NB4 (cell line): ENCODE measurements at regions not wholly inside any gene's neighbourhood (a gene's known extent, or its start where the extent isn't known, plus 50 kb on each side); places are given as distances from the start of the nearest gene placed in this dataset.
A peak's percentile ranks its signal among the peaks of the same experiment; 100 is the strongest.

Source experiments
- DNase-seq: peaks from one replicate; pipeline ENCODE4 v3.0.0; 2010; ENCODE audit warnings: low read depth
- H3K4me3 ChIP-seq: one replicate; pipeline ENCODE4 v1.5.1; 2011; ENCODE audit warnings: mild to moderate bottlenecking, low read depth, low read length, moderate library complexity
- MYC ChIP-seq: IDR thresholded peaks from 2 replicates; pipeline ENCODE4 v1.6.1; 2011; ENCODE audit warnings: low read depth, low read length
- POLR2A ChIP-seq: IDR thresholded peaks from 2 replicates; pipeline ENCODE4 v1.6.1; 2011; ENCODE audit warnings: mild to moderate bottlenecking; ENCODE audit not compliant: insufficient read length; ENCODE audit errors: extremely low read depth
- TF ChIP-seq, protein P1 (sequence below): IDR thresholded peaks from 2 replicates; pipeline ENCODE4 v1.6.1; 2011; ENCODE audit warnings: low read depth, low read length
- TF ChIP-seq, protein P2 (sequence below): IDR thresholded peaks from one replicate; pipeline ENCODE4 v1.5.1; 2012; ENCODE audit warnings: low read depth, low read length

DNA sequence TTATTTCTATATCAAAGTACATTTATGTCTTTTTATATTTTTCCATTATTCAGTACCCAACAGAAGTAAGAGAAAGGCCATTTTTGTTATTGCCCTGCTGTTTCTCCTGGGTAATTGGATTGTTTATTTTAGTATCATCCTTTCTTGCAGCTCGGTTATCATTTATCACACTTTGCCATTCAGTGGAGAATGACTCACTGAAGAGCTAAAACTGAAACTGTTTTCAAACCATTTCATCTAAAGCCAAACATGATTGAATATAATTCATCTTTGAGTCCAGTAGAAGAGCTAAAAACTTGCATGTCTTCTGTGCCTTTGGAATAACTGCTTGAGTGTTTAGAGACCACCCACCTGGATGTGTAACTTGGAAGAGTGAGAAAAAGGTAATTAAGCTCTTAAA is 139.5 kb upstream of the PRDM9 start:
- no peak overlapping the region for H3K4me3 ChIP-seq
- DNase-seq: no peak
- TF ChIP-seq MYC: no peak
- TF ChIP-seq, protein P1, sequence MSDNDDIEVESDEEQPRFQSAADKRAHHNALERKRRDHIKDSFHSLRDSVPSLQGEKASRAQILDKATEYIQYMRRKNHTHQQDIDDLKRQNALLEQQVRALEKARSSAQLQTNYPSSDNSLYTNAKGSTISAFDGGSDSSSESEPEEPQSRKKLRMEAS: no peak
- TF ChIP-seq, protein P2, sequence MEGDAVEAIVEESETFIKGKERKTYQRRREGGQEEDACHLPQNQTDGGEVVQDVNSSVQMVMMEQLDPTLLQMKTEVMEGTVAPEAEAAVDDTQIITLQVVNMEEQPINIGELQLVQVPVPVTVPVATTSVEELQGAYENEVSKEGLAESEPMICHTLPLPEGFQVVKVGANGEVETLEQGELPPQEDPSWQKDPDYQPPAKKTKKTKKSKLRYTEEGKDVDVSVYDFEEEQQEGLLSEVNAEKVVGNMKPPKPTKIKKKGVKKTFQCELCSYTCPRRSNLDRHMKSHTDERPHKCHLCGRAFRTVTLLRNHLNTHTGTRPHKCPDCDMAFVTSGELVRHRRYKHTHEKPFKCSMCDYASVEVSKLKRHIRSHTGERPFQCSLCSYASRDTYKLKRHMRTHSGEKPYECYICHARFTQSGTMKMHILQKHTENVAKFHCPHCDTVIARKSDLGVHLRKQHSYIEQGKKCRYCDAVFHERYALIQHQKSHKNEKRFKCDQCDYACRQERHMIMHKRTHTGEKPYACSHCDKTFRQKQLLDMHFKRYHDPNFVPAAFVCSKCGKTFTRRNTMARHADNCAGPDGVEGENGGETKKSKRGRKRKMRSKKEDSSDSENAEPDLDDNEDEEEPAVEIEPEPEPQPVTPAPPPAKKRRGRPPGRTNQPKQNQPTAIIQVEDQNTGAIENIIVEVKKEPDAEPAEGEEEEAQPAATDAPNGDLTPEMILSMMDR: no peak
- no peak for TF ChIP-seq POLR2A

DNA sequence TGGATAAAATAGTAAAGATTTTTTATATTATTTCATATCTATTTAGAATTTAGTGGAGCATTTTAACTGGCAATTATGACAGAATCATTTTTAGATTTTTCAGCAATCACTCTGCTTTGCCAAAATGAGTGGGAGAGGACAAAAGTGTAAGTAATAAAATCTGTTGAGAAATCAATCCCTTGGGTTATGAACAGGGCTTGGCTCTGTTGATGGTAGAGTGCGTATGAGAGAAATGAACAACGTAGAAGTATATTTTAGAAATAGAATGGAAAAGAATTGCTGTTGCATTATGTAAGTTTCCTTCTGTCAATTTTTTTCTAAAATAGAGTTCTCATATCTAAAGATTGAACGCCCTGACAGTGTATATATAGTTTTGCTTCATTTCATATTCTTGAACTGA is 154.1 kb upstream of the PRDM9 start:
- H3K4me3 ChIP-seq: no peak overlapping the region
- no peak for TF ChIP-seq POLR2A
- TF ChIP-seq, protein P2: no peak
- TF ChIP-seq, protein P1: no peak
- no peak for TF ChIP-seq MYC
- DNase-seq: no peak

DNA sequence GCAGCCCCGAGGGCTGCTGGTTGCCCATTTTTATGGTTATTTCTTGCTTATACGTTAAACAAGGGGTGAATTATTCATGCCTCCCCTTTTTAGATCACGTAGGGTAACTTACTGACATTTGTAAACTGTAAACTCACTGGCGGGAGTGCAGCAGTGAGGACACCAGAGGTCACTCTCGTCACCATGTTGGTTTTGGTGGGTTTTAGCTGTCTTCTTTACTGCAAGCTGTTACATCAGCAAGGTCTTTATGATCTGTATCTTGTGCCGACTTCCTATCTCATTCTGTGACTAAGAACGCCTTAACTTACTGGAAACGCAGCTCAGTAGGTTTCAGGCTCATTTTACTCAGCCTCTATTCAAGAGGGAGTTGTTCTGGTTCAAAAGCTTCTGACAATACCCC is 155.0 kb upstream of the PRDM9 start:
- H3K4me3 ChIP-seq: no peak overlapping the region
- no peak for TF ChIP-seq MYC
- TF ChIP-seq, protein P2: peak; percentile 24
- TF ChIP-seq POLR2A: no peak
- TF ChIP-seq, protein P1: no peak
- DNase-seq: peak; percentile 59

DNA sequence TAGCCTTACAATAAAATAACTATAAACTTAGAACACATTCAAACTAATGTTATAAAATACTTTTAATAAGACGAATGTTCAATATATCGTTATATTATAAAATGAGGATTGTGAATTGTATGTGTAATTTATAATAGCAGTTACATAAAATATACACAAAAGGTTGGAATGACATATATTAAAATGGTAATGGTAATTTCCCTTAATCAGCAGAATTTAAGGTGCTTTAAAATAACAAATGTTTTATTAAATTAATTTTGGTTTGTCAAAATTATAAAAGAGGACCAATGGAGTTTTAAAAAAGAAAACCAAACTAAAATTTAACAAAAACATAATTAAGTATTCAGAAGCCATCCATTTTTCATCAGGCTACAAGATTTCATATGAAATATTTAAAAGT is 164.3 kb upstream of the PRDM9 start:
- TF ChIP-seq, protein P2: no peak
- TF ChIP-seq MYC (no peak), POLR2A (no peak)
- TF ChIP-seq, protein P1: no peak
- DNase-seq: no peak
- H3K4me3 ChIP-seq: no peak overlapping the region

DNA sequence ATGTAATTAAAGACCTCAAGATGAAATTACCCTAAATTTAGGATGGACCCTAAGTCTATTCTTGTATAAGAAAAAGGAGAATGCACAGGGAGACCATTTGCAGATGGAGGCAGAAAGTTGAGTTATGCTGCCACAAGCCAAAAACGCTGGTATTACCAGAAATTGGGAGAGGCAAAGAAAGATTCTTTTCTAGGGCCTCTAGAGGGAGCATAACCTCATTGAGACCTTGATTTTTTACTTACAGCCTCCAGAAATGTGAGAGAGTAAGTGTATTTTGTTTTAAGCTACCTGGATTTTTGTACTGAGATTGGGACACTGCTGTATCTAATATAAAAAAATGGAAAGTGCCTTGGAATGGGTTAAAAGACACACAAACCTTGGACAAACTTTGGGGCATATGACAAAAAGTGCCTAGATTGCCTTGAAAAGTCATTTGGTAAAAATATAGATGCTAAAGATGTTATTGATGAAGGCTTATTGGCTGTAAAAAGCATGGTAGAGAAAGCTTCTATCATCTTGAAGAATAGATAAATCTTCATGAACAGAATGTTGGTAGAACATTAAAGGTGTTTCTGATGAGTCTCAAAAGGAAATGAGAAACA is 174.7 kb upstream of the PRDM9 start:
- TF ChIP-seq MYC: no peak
- TF ChIP-seq, protein P2: peak; percentile 29
- TF ChIP-seq POLR2A: no peak
- TF ChIP-seq, protein P1: no peak
- DNase-seq: peak; percentile 27
- H3K4me3 ChIP-seq: no peak overlapping the region
